Body of pancreas (tissue), 4 donors: ENCODE measurements at regions not wholly inside any gene's neighbourhood (a gene's known extent, or its start where the extent isn't known, plus 50 kb on each side); places are given as distances from the start of the nearest gene placed in this dataset.

Experiments used
- CTCF ChIP-seq, 7 experiments: fragments of 450-650 bp in 4 of 7; fragments of 200-600 bp in 3 of 7; sonication (generic) in 3 of 7; IDR thresholded peaks; one replicate each; pipeline ENCODE4 v1.5.1; 2016 to 2019; ENCODE audit warnings: antibody characterized with exemption in 7 of 7
- POLR2A ChIP-seq, 3 donors: fragments of 450-650 bp; IDR thresholded peaks; one replicate each; pipeline ENCODE4 v1.6.1; 2016; ENCODE audit warnings: antibody characterized with exemption in 3 of 3, mild to moderate bottlenecking in 2 of 3

- TF ChIP-seq CTCF (IDR thresholded peaks at IDR 0.05) = no peak
- no peak for TF ChIP-seq POLR2A (IDR thresholded peaks at IDR 0.05)
These were observed 97.2 kb downstream of the JRKL start for GRCh38 chr11:96486890-96487611.
